ENCODE measurements at regions not wholly inside any gene's neighbourhood (a gene's known extent, or its start where the extent isn't known, plus 50 kb on each side); places are given as distances from the start of the nearest gene placed in this dataset.

DNA sequence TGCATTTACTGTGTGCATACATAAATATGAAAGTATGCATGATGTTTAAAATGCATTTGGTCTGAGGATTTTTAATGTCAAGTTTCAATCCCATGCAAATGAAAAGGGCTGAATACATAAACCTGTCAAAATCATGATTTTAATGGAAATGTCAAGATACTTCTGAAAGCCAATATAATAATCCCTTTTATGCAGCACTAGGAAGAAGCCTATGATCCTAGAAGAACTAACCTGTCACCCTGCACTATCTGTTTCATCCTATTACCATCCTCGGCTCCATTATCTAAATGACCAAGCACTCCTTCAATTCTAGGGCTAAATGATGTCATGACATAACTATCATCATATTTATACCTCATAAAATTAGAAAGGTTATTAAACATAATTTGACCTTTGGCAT is 2229.4 kb upstream of the WWC1 start:
- no peak for DNase-seq (ENCODE audit: extremely low read depth in 1 of 11, low read depth in 9 of 11, low spot score in 4 of 11)

GRCh38 chr5:166062719-166063118 is 2228.7 kb upstream of the WWC1 start:
- DNase-seq (ENCODE audit: extremely low read depth in 1 of 11, low read depth in 9 of 11, low spot score in 4 of 11): no peak

DNA sequence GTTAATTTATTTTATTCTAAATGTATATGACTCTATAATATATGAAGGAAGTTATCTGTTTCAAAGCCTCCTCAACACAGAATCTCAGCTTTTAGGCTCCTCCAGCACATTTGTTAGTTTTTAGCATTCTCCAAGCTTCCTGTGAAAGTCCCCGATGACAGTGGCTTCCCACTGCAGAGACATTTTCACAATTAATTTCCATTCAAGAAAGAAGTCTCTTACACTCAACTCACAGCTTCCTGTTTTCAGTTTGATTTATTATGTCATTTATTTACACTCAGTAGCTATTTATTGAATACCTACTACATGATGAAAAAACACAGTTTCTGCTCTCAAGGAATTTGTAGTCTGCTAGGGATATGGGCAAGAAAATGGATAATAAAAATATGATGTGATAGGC is 2228.2 kb upstream of the WWC1 start:
- DNase-seq (ENCODE audit: extremely low read depth in 1 of 11, low read depth in 9 of 11, low spot score in 4 of 11): no peak

DNA sequence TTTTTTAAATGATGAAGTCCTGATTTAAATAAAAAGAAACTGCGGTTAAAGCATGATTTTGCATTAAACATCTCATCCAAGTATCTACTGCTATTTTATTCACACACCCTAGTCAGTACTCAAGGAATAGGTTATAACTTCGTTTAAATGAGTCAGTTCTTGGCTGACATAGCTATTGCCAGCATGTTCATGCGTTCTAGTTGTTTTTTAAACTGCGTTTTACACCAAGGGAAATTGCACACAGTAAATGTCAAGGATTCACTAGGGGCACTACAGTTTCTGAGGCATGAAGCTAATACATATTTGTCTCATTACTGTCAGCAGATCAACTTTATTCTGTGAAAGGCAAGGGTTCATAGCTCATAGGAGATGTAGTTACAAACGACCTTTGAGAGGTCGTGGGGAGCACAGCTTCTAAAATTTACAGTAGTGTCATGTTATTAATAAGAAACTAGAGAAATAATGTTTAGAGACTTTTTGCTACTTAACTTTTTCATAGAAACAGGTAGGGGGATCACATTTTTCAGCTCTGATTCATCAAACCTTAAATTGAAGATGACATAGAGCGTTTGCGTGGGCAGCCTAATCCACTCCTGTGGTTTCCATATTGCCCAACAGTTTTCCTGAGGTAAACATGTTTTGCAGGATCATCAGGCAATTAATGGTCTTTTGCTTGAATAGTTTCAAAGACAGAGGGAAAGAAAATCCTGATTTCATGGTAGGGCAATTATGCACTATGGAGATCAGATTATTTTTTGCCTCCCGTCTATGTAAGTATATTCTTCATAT is 2222.7 kb upstream of the WWC1 start:
- no peak for DNase-seq (ENCODE audit: extremely low read depth in 1 of 11, low read depth in 9 of 11, low spot score in 4 of 11)

DNA sequence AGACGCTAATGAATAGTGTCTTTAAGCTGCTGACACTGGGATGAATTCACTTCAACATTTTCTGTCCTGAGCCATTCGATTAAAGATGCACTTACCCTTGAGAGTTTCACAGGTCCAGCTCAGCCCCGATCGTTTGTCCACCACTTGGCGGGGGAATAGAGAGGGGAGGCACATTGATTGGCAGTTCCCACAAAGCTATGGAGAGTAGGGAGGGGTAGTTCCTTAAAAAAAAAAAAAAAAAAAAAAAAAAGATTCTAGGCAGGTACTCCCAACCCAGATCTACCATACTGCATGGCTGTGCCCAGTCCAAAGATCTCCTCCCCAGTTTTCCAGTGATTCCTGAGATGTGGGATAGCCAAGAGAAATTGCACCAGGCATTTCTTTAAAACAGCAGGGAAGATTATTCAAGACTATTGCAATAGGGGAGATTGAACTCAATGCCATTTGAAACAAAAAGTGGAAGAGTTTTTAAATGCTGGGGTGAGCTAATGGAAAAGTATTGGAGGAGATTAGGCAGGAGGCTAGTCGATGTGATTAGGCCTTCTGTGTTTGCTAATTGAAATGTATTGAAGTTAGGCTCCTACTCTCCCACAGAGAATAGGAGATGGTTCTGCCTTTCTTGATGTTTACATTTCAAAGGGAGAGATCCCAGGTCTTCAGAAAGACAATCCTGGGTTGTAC is 2217.4 kb upstream of the WWC1 start:
- no peak for DNase-seq (ENCODE audit: extremely low read depth in 1 of 11, low read depth in 9 of 11, low spot score in 4 of 11)

DNA sequence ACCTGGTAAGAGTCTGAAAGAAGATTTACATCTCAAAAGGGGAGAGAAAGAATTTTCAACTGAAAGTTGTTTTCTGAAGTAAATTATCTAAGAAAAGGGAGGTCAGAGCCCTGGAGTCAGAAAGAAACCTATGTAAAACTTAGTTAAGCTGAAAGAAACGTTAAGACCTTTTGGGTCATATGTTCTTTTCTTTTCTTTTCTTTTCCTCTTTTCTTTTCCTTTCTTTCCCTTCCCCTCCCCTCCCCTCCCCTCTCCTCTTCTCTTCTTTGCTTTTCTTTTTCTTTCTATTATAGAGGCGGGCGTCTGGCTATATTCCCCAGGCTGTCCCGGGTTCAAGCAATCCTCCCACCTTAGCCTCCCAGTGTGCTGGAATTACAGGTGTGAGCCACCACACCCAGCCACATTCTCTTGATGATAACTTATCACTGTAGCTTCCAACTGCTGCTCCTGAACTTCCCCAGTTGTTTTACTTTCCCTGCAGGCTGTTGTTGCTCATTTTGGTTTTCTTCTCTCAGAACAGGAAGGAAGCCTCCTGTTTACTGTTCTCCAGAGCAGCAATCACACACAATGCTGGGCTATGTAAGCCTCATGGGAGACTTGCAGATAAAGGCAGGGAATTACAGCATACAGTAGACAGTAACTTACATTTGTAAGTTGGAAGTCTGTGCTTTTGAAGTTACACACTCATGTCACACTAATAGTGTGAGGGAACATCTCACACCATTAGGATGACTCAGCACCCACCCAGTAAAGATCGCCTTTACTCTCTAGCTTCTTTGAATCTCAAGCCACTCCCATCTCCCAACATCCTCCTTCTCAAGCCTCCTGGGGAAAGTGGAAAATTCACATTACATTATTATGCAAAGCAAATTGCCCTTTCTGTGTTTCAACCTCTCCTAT is 2216.6 kb upstream of the WWC1 start:
- DNase-seq (ENCODE audit: extremely low read depth in 1 of 11, low read depth in 9 of 11, low spot score in 4 of 11): no peak

DNA sequence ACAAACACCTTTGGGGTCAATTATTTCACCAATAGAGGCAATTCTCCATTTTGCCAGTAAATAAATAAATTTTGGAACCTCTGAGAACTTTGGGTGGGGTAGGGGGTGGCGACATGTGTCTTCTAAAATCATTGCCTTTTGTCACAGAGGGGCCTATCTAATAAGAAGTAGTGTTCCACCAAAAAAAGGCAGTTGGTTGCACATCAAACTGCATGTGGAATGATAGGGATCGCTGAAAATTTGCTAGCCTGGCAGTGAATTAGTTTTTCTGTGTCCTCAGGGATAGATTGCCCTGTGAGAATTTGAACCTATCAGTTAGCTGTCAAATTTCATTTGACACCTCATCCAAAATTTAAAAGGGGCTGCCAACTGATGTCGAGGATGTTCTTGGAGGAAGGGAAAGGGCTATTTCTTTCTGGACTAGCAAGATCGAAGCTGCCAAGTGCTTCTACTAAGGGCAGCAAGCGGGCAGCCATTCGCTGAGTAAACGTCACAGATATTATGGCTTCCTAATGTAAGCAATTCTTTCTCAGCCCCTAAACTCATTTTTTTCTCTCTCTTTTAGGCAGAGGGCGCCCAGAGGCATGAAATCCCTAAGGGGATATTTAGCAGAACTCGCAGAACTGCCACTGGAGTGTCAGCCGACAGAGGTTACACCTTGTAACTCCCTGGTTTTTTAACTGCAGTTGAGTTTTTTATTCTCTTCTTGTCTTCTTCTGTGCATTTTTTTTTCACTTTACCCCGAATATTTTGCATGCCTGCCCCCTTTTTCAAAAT is 2208.1 kb upstream of the WWC1 start:
- DNase-seq (ENCODE audit: extremely low read depth in 1 of 11, low read depth in 9 of 11, low spot score in 4 of 11): no peak

- no peak for DNase-seq (ENCODE audit: extremely low read depth in 1 of 11, low read depth in 9 of 11, low spot score in 4 of 11)
Observed at GRCh38 chr5:166086568-166086967, 2204.9 kb upstream of the WWC1 start.

DNA sequence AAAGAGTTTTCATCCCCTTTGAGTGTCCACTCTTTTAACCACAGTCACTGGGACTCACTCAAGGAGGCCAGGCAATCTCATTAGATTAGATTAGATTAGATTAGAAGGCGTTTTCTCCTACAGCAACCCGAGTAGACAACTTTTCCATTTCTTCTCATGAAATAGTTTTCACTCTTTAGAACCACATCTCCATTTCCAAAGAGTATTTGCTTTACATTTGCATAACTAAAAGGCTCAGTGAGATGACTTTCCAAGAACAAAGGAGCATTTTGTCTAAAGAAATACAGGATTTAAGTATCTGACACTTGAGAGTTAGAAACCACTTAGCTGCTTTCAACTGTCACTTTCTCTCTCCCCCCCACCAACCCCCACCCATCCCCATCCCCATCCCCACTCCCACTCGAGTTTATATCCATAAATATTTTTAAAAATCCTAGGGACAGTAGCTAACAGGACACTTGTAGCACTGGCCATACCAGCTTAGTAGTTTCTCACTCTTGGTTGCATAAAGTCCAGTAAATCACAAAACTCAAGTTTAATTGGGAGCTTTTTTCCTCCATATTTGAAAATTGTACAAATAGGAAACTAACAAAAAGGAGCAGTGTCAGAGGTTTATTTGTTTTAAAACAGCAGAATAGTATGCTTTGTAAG is 2202.9 kb upstream of the WWC1 start:
- DNase-seq (ENCODE audit: extremely low read depth in 1 of 11, low read depth in 9 of 11, low spot score in 4 of 11): no peak

- no peak for DNase-seq (ENCODE audit: extremely low read depth in 1 of 11, low read depth in 9 of 11, low spot score in 4 of 11)
Observed at GRCh38 chr5:166091931-166092330, 2199.5 kb upstream of the WWC1 start.

DNA sequence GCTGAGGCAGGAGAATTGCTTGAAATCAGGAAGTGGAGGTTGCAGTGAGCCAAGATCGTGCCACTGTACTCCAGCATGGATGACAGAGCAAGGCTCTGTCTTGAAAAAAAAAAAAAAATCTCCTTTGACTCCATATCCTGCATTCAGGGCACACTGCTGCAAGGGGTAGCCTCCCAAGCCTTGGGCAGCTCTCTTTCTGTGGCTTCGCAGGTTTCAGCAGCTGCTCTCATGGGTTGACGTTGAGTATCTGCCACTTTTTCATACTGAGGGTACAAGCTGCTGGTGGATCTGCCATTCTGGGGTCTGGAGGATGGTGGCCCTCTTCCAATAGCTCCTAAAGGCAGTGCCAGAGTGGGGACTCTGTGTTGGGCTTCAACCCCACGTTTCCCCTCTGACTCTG is 2198.1 kb upstream of the WWC1 start:
- no peak for DNase-seq (ENCODE audit: extremely low read depth in 1 of 11, low read depth in 9 of 11, low spot score in 4 of 11)

DNA sequence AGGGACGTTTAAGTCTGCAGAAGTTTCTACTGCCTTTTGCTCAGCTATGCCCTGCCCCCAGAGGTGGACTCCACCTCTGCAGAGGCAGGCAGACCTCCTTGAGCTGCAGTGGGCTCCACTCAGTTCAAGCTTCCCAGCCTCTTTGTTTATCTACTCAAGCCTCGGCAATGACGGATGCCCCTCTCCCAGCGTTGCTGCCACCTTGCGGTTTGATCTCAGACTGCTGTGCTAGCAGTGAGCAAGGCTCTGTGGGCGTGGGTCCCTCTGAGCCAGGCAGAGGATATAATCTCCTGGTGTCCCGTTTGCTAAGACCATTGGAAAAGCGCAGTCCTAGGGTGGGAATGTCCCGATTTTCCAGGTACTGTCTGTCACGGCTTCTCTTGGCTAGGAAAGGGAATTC is 2188.5 kb upstream of the WWC1 start:
- no peak for DNase-seq (ENCODE audit: extremely low read depth in 1 of 11, low read depth in 9 of 11, low spot score in 4 of 11)

- no peak for DNase-seq (ENCODE audit: extremely low read depth in 1 of 11, low read depth in 9 of 11, low spot score in 4 of 11)
Observed at GRCh38 chr5:166111021-166111420, 2180.4 kb upstream of the WWC1 start.

- DNase-seq (ENCODE audit: extremely low read depth in 1 of 11, low read depth in 9 of 11, low spot score in 4 of 11): no peak
Observed at GRCh38 chr5:166117072-166118066, 2174.1 kb upstream of the WWC1 start.

DNA sequence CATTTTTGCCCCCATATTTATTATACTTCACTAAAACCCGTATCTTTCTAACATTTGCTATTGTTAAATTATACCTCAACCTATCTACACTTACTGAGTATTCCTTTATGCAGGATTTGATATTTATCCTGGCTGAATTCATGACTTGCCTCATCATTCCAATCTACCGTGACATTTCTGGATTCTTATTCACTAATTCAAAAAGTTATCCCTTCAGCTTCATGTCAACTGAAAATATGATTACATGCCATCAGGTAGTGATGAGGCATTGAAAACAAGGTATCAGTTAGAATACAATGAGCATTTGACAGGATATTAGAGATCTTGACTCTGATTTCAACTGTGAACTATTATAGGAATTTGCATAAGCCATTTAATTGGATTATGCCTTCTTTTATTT is 2171.9 kb upstream of the WWC1 start:
- no peak for DNase-seq (ENCODE audit: extremely low read depth in 1 of 11, low read depth in 9 of 11, low spot score in 4 of 11)

DNA sequence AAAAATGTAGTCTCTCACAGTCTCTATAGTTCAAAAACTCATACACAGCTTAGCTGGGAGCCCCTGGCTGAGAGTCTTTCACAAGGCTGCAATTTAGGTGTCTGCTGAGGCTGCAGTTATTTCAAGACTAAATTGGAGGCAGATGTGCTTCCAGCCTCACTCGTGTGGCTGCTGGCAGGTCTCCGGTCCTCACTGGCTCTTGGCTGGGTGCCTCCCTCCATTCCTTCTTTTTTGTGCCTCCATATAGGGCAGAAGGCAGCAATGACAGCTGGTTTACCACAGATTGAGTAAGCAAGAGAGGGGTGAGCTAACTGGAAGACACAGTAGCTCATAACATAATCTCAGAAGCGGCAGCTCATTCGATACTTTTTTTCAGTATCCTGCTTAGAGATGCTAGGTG is 2167.7 kb upstream of the WWC1 start:
- DNase-seq (ENCODE audit: extremely low read depth in 1 of 11, low read depth in 9 of 11, low spot score in 4 of 11): no peak

GRCh38 chr5:166127766-166128570 is 2163.5 kb upstream of the WWC1 start:
- DNase-seq (ENCODE audit: extremely low read depth in 1 of 11, low read depth in 9 of 11, low spot score in 4 of 11): no peak

Measured in renal cortex interstitium (tissue), 11 donors.